ENCODE measurements at regions not wholly inside any gene's neighbourhood (a gene's known extent, or its start where the extent isn't known, plus 50 kb on each side); places are given as distances from the start of the nearest gene placed in this dataset.
"Not testable (repeated sequence)": the region's sequence is repeated elsewhere in the genome, so short reads cannot be mapped to it uniquely, and the experiment has no call there.

DNA sequence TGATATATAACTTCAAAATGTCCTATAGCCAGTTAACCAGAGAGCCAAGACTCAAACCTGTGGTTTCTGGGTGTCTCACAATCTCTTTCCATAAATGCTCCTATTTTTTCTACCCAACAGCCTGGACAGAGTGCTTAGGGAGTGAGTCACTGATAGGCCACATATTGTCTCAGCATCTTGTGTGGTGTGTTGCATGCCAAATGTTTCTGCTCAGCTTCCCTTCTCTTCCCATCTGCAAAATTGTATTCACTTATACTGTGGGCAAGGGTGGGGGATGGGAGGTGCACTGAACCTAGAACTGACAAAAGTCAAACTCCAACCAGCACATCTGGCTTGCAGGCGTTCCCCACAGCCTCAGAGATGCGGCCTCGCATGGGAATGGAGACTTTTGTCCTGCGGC is 123.3 kb downstream of the KCNA5 start:
- DNase-seq = no peak

DNA sequence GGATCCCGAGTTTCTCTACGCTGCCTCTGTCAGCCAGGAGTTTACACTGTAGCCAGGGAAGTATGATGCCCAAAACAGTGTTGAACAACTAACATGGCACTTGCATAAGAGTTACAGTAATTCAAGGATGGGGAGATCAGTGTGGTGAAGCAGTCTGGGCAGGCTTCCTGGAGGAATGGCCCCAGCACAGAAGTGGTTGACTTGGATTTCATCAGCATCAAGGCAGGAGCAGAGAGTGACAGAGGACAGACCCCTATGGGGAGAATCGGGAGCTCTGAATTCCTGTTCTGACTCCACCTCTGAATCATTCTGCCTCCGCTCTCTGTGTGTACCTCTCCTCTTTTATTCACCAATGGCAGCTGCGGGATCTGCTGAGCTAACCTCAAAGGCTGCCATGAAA is 124.5 kb downstream of the KCNA5 start:
- no peak for DNase-seq

DNA sequence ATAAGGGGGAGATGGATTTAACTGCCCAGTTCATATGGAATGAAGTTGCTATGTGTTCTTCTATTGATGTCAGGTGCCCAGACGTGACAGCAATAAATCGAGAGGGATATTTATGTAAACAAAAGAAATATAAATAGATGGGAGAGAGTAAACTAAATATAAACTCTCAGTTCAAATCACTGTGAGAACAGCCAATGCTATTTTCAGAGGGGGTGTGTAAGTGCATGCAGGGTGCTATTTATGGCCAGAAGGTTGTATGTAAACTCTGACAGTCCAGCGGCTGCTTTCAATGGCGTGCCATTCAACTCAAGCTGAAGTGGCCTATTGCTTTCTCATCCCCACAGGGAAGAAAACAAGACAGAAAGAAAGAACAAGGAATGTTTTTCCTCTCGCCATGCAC is 127.2 kb downstream of the KCNA5 start:
- no peak for DNase-seq

DNA sequence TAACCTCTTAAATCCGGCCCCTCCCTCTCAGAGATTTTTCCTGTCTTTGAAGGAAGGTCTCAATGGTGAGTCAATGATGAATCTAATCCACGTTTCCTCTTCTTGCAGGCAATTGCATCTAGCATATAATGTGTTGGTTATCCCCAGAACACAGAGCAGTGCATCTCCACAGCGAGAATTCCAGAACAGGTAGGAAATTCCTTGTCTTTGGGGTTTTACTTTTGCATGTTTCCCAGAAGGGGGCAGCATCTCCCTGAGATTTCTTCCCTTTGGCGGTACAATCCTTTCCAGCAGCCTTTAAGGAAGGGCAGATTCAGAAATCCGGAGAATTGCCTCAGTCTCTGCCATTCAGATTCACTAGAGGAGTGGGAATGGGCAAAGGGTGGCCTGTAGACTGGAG is 128.0 kb downstream of the KCNA5 start:
- DNase-seq = no peak

DNA sequence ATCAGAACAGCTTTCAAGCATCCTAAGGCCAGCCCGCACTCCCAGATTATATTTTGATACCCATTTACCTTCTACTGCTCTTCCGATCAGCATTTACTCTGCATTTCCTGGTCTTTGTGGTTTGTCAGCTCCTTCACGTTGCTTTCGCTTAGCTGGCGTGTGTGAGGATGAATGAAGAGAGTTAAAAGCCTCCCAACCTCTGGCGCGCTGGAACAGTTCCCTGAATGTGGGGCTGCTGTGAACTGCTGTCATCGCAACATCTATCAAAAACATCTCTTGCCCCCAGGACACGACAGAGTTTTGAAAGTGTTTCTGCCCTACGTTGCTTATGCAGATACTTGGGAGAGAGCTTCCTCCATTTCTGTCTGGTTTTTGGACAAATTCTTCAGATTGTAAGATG is 129.2 kb downstream of the KCNA5 start:
- no peak for DNase-seq

DNA sequence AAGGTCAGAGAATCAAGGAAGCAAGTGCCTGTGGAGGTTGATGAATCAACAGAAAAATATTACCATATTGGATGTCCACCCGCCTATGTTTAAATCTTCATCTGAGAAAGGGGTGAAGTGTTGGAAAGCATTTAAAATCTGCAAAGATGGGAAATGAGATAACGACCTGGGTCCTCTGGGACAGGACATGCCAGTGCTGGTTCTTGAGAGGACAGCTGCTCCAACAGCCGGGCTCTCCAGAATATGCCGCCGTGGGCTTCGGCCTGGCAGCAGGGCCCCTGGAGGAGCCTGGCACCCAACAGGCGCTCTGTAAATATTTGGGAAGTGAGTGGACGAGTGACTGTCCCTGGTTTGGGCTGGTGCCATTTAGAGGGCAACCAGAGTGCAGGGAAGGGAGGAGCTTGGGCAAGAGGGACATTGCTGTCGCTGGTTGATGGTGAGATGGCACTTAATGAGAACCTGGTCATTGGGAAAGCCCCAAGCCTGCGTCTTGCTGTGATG is 129.9 kb downstream of the KCNA5 start:
- DNase-seq = no peak

DNA sequence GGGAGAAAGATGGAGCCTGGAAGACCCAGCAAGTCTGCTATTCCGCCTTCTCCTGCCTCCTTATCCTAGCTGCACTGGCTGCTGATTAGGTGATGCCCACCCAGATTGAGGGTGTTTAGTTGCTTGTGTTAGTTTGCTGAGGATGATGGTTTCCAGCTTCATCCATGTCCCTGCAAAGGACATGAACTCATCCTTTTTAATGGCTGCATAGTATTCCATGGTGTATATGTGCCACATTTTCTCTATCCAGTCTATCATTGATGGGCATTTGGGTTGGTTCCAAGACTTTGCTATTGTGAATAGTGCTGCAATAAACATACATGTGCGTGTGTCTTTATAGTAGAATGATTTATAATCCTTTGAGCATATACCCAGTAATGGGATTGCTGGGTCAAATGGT is 131.7 kb downstream of the KCNA5 start:
- DNase-seq = not testable (repeated sequence)

DNA sequence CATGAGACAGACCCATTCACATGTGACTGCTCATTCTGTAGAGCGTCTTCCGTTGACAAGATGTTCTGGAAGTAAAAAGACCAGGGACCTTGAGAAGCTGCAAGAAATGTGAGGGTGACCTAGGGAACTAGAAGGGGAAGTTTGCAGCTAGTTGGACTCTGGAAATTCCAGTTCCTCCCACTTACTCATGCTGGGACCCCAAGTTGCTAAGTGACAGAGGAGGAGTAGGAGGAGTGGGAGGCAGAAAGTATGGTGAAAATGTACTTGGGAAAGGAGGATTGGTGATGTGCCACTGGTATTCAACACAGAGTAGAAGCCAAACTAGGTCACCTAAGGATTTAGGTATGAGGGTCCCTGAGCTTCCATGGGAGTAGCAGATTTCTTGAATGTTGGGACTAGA is 132.4 kb downstream of the KCNA5 start:
- no peak for DNase-seq

DNA sequence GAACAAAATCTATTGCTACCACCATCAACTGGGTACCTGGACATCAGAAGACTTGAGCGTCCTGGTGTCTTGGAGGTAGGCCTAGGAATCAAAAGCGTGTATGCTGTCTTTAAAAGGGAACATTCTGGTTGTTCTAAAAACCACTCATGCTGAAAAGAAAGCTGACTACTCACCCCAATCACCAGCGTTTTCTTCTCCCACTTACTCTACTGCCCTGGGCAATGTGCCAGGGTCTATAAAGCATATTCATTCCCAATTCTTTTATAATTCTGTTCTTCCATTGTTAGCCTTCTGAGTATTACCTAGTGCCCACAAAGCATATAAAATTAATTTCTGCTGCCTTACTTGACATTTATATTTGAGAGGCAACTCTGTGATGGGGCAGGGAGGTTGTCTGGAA is 133.4 kb downstream of the KCNA5 start:
- DNase-seq = no peak

DNA sequence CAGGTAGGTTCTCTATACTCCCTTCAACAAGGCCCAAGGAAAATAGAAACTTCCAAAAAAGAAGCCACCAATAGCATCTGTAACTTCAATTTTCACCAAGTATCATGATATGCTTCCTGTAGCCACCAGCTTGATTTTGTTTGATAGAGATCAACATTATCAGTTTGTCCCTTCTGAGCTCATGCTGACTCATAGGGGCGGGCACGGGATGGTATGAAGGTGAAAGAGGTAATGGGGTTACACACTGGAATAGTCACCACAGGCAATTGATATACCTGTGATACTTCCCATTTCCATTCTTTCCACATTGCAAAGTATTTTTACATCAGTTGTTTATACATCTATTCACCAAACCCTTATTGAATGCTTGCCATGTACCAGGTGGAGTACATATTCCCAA is 134.1 kb downstream of the KCNA5 start:
- no peak for DNase-seq

DNA sequence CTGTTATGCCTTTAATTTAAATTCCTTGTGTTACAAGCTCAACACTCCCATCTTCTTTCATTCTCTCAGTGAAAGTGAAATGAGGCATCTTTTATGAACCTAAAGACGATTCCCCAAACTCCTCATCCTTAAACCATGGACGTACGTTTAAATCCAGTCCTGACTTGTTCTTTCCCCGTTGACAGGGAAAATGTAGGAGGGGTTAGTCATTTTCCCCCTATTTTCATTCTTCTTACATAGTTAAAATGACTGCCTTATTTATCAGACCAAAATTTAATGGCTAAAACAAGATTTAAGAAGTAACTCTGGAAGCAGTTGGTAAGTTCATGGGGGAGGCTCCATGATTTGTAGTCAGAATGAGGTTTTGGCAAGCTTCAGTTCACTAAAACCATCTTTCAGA is 134.9 kb downstream of the KCNA5 start:
- DNase-seq = no peak

DNA sequence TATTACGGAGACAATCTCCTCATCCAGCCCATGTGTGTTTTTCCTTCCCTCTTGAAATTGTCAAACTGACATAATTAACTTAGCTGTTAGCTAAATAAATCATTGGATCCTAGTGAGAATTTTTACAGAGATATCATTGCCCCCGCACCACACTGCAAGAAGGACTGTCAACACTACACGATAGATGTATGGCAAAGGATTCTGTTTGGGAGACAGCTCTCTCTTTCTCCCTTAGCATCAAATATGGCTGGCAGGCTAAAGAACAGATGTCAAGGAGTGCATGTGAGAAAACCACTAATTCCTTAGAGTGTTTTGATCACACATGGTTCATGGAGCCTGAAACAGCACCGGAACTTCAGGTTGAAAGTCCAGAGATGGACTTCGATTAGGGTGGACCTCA is 136.8 kb downstream of the KCNA5 start:
- no peak for DNase-seq

DNA sequence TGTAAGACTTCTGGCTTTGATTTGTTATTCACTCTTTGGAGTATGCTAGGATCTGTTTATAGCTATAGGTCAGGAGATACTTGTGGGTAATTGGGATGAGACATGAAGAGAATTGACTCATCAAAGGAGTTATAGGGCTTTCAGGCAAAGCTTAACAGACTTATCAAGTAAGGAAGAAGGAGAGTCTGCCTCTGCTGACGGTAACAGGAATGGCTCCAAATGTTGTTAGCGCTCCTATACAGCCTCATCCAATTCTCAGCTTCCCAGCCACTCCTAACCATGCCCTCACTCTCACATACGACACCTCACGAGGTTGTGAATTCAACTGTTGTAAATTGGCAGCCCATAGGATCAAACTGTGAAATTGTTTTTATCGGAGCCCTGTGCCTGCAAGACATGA is 140.5 kb downstream of the KCNA5 start:
- DNase-seq = no peak

DNA sequence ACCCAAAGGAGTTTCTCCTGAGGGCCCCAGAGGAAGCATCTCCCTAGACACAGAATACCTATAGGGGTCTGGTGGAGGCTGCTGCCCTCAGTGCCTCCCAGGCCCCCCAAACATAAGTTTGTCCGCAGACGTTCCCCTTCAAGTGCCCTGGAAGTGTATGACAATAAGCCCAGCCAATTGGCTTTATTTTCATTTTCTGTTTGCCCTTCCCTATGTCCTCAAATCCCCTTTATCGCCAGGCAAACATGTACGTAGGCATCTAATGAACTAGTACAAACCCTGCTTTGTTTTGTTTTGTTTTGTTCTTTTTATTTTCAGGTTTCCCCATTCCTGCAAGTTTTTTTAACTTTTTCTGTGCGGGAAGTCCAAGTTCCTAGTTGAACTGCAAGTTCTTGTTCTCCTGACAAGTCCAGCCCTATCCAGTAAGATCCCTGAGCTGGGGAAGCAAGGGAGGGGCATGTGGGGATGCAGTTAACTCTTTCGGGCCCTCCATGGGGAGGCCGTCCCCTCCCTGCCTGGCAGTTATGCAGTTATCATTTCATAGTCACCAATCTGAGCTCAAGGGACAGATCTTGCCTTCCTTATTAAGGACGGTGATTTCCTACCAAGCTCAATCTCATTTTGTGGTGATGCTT is 141.9 kb downstream of the KCNA5 start:
- DNase-seq = no peak

DNA sequence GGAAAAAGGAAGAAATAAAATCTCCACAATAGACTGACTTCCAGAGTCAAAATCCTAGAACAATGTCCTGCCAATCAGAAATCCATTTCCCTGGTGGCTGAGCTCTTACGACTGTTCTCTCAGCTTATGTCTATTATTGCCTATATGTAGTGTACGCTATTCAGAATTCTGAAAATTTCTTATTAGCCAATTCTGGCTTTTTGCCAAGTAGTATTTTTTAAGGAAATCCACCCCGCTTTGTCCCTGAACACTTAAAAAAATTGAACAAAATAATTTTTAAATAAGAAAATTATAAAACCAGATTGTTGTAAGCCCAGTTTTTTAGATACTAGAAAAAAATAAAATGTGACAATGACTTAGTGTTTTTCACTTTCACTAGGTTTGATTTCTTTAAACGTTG is 143.0 kb downstream of the KCNA5 start:
- DNase-seq = no peak

DNA sequence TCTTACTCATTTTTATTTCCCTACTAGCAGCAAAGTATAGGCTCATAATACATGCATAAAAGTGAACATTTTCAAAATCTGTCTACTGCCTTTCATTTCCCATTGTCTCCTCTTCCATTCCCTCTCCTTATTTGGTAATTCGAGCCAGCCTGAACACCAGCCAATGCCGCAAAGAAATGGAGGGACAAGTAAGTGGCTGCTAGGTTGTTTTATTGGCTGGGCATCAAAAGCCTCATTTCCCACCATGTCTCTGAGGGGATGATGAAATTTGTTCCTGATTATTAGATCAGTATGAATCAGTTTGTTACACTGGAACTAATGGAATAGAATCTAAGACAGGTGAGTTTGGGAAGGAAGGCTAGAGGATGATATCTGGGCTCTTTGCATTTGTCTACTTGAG is 143.5 kb downstream of the KCNA5 start:
- no peak for DNase-seq

DNA sequence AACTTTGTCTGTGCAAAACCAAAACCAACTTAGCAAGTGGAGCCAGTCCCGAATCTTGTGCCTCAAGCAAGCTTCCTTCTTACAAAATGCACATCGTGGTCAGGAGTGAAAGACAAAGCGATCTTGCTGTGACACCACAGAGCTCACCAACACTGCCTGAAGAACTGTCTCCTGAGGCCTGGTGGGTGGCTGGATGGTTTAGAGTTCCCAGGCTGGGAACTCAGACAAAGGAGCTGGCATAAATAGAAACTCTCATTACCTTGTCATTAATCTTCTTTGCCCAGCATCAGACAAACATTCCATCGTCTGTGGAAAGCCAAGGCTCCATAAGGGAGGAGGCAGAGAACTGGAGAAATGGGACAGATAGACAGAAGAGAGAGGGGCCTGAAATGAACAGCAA is 144.8 kb downstream of the KCNA5 start:
- no peak for DNase-seq

DNA sequence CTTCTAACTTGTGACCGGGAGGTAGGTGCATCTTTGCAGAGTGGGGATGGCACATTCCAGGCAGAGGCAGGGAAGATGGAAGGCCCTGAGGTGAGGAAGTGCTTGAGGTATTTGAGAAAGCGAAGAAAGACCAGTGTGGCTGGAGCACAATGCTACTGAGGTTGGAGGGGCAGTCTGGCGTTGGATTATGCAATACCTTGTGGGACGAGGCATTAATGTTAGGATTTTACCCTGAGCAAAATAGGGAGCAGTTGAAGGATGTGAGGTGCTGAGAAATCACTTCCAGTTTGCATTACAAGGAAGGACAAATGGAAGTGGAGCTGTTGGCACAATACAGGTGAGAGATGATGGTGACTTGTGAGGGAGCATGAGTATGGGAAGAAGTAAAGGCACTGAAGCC is 145.5 kb downstream of the KCNA5 start:
- DNase-seq = no peak

DNA sequence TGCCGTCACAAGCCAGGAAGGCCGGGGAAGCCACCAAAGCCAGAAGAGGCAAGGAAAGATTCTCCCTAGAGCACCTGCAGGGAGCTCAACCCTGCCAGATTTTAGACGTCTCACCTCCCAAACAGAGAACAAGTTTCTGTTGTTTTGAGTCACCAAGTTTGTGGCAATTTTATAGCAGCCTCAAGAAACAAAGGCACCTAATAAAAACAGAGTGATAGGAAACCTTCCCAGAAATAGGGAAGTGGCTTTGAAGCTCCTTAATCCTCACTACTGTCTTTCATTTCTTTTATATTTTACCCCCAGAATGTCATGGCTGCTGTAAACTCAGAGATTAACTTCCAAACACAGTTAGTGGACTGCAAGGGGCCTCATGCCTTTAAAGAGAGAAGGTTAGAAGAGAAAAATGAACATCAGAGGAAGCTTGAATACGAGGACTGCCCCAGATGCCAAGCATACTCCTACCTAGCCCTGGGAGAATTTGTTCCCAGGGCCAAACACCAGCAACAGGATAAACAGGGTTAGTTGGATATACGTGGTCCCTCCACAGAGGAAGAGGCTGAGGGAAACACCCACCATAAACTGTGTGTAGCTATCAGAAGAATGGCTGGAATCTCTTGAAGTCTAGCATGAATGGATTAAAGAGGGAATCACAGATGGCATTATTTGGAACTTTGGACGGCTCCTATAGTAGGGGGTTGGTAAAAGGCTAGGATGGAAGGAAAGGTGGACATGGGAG is 148.3 kb downstream of the KCNA5 start:
- no peak for DNase-seq

DNA sequence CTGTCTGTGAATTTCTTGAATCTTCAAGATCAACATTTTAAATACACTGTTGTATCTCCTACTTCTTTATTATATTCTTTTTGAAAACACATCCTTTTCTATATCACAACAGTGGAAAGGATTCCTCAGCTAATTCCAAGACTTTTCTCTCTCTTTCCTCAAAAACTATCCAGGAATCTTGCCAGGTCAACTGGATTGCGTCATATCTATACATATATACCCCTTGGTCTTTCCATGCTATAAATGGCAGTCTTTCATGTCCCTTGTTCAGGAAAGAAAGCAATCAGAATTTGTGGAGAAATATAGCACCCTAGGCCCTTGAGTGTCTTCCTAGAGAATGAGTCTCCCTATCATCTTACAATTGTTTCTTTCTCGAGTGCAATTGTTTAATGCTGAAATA is 149.0 kb downstream of the KCNA5 start:
- no peak for DNase-seq

DNA sequence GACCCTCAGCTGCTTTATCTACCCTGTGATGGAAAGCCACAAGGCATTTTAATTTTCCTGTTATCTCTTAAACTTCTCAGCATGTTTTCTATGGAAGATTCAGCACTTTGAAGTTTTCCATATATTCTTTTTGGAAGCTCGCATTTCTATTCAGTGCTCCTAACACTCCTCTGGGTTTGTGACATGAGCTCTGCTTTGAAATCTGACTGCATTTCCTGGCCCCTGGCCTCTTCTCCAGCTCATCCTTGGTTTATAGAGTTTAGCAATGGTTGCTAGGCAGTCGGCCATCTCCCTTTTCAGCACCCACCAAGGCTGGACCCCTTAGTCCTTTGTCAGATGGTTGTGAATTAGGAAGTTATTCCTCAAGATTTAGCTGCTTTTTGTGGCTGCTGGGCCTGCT is 150.6 kb downstream of the KCNA5 start:
- no peak for DNase-seq

DNA sequence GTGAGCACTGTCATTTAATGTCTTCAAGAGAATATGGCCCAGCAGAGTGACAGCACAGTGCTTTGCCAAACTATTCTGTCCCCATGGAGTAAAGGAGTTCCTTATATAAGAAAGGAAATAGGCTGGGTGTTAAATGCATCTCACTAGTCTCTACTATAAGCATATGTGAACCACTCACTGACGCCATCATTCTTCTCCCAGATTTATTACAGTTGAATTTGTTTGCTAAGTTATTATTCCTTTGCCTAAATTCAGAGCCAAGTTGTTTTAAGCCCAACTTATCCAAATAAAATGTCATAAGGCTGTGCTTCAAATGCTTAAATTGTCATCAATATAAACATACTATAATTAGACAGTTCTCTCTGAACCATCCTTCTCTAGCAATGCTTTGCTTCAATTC is 151.6 kb downstream of the KCNA5 start:
- no peak for DNase-seq

DNA sequence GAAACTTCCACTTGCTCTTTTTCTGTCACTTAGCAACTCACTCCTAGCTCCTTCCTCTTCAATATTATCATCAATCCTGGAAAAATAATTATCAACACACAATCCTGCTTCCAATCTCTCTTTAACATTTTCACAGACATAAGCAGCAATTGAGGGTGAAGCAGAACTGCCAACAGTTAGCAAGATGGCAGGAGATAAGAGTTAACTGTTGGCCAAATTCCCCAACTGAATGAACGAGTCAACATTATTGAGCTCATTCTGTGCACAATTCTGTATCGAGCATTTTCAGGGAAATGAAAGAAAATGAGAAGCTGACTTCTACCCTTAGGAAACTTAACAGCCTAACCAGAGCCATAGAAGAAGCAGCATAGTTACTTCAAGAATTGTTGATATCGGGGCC is 152.0 kb downstream of the KCNA5 start:
- no peak for DNase-seq

DNA sequence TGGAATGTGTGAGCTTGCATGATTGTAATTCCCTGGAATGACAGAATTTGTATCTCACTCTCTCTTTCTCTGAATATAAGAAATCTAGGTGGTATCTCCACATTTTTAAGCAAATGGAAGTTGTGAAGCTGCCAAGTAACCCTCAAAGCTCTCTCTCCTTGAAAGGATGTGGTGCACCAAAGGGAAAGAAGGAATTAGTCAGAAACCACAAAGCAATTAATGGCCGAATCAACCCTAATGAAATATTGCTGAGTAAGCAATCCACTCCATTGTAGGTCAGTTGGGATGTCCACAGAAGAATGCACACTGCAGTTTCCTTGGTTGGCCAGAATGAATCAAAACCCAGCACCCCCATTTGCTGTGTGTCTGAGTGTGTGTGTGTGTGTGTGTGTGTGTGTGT is 153.5 kb downstream of the KCNA5 start:
- no peak for DNase-seq

DNA sequence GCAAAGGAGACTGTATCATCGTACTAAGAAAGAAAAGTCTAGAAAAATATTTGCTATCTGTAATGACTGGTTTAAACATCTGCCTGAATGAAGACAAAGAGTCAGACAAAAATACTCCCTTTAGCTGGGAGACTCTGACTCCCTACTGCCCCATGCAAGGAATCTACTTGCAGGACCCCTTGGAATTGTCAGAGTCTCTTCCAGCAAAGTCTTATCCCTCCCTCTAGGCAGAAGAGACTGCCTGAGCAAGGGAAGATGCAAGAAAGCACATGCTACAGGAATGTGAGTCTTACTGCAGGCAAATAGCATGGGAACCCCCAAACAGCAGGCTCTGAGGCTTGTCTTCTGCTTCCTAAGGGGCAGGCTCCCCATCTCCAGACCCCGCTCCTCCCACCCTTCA is 154.0 kb downstream of the KCNA5 start:
- no peak for DNase-seq

All from NCI-H748 treated with DMSO at 0.1 percent for 48 hours (cell line).